Natural killer cell (primary cell): ENCODE measurements at regions not wholly inside any gene's neighbourhood (a gene's known extent, or its start where the extent isn't known, plus 50 kb on each side); places are given as distances from the start of the nearest gene placed in this dataset.
"Not testable (repeated sequence)": the region's sequence is repeated elsewhere in the genome, so short reads cannot be mapped to it uniquely, and the experiment has no call there.

Experiments used
- ATAC-seq, 3 donors: fragments of 150-1000 bp in 2 of 3; fragments of 200-7000 bp in 1 of 3; cut with Tn5 transposase; 1 replicate in 1 of 3; 2 replicates in 2 of 3; pipeline ENCODE4 v1.10.0; 2021; ENCODE audit warnings: mild to moderate bottlenecking in 2 of 3, moderate library complexity in 2 of 3
- DNase-seq, 2 donors: peaks; one replicate each; pipeline versions ENCODE4 v3.0.0 to v3.0.0-alpha.2; 2013 to 2021; ENCODE audit warnings: mixed read lengths in 1 of 2
- H3K27ac ChIP-seq: one replicate; pipeline ENCODE4 v1.5.1; 2013; ENCODE audit warnings: mild to moderate bottlenecking, low read length
- H3K27me3 ChIP-seq: one replicate; pipeline ENCODE4 v1.6.1; 2013; ENCODE audit warnings: low read length; ENCODE audit not compliant: control insufficient read depth, insufficient read depth
- H3K36me3 ChIP-seq: one replicate; pipeline ENCODE4 v1.6.1; 2013; ENCODE audit warnings: low read length; ENCODE audit not compliant: control insufficient read depth, insufficient read depth
- H3K4me1 ChIP-seq: one replicate; pipeline ENCODE4 v1.6.1; 2013; ENCODE audit warnings: low read length; ENCODE audit not compliant: control insufficient read depth, insufficient read depth
- H3K4me3 ChIP-seq: one replicate; pipeline ENCODE4 v1.5.1; 2013; ENCODE audit warnings: low read length
- H3K9me3 ChIP-seq: one replicate; pipeline ENCODE4 v1.6.1; 2013; ENCODE audit warnings: low read length; ENCODE audit not compliant: control insufficient read depth, insufficient read depth
- H3K27ac Mint-ChIP-seq, 2 donors: one replicate each; pipeline ENCODE4 v1.8.0; 2022; ENCODE audit warnings: mild to moderate bottlenecking in 2 of 2, mixed read lengths in 2 of 2, moderate library complexity in 1 of 2
- H3K27me3 Mint-ChIP-seq, 2 donors: one replicate each; pipeline ENCODE4 v1.8.0; 2022; ENCODE audit warnings: low read depth in 2 of 2, mixed read lengths in 2 of 2
- H3K36me3 Mint-ChIP-seq: one replicate; pipeline ENCODE4 v1.8.0; 2022; ENCODE audit warnings: mixed read lengths
- H3K4me1 Mint-ChIP-seq, 2 donors: one replicate each; pipeline ENCODE4 v1.8.0; 2022; ENCODE audit warnings: mixed read lengths in 2 of 2
- H3K4me3 Mint-ChIP-seq: one replicate; pipeline ENCODE4 v1.8.0; 2022; ENCODE audit warnings: mild to moderate bottlenecking, moderate library complexity, mixed read lengths
- H3K9me3 Mint-ChIP-seq, 2 donors: one replicate each; pipeline ENCODE4 v1.8.0; 2022; ENCODE audit warnings: mixed read lengths in 2 of 2
- WGBS: methylation state at CpG from one replicate; pipeline ENCODE4 v1.1.7; 2013; ENCODE audit warnings: missing lambda C conversion rate; ENCODE audit not compliant: insufficient coverage; 5-methylcytosine and 5-hydroxymethylcytosine counted together
- intact Hi-C: fragments of 100-400 bp; cut with micrococcal nuclease; formaldehyde crosslinking; loops from one replicate; pipeline ENCODE4 v1.14.2; 2022
- TF ChIP-seq, protein P1 (sequence below): fragments of 200-600 bp; IDR thresholded peaks from one replicate; pipeline ENCODE4 v1.8.0; 2022; ENCODE audit warnings: antibody characterized with exemption

- intact Hi-C loops, result no loop called here
- H3K9me3 Mint-ChIP-seq, result peaks cover 0 to 2% of the 10 kb centered on the region in 2 donors
- no peaks in the 10 kb centered on the region for H3K36me3 Mint-ChIP-seq
- H3K4me1 Mint-ChIP-seq, result no peaks in the 10 kb centered on the region
- H3K27ac Mint-ChIP-seq, result no peak overlapping the region
- H3K27me3 Mint-ChIP-seq, result no peaks in the 10 kb centered on the region
- no peak overlapping the region for H3K4me3 Mint-ChIP-seq
- Histone ChIP-seq H3K27ac (no peak overlapping the region), H3K9me3 (no peaks in the 10 kb centered on the region), H3K4me3 (no peak overlapping the region), H3K36me3 (no peaks in the 10 kb centered on the region), H3K4me1 (no peaks in the 10 kb centered on the region), H3K27me3 (no peaks in the 10 kb centered on the region)
- TF ChIP-seq, protein P1, sequence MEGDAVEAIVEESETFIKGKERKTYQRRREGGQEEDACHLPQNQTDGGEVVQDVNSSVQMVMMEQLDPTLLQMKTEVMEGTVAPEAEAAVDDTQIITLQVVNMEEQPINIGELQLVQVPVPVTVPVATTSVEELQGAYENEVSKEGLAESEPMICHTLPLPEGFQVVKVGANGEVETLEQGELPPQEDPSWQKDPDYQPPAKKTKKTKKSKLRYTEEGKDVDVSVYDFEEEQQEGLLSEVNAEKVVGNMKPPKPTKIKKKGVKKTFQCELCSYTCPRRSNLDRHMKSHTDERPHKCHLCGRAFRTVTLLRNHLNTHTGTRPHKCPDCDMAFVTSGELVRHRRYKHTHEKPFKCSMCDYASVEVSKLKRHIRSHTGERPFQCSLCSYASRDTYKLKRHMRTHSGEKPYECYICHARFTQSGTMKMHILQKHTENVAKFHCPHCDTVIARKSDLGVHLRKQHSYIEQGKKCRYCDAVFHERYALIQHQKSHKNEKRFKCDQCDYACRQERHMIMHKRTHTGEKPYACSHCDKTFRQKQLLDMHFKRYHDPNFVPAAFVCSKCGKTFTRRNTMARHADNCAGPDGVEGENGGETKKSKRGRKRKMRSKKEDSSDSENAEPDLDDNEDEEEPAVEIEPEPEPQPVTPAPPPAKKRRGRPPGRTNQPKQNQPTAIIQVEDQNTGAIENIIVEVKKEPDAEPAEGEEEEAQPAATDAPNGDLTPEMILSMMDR, result no peak
- WGBS, result 90% methylated on average over 3 of the region's 5 CpGs
- ATAC-seq (no peak), DNase-seq (no peak)
These were observed 320.0 kb upstream of the NT5E start for GRCh38 chr6:85129881-85130280.

DNA sequence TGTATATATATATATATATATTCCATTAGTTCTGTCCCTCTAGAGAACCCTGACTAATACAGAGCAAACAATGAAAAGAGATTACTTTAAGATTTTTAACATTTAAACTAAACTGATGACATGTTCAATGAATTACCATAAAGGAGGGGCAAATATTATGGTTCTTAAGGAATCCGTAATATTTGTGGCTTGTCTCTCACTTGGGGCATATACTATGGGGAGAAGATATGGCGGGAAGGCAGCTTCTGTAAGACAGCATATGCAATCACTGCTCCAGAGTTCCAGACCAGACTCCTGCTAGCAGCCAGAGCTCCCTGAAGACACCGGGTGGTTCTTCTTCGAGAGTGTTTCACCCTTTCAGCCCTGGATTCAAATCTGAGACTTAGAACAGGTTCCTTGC lies 321.1 kb upstream of the NT5E start:
- no peak overlapping the region for H3K4me3 Mint-ChIP-seq
- H3K9me3 ChIP-seq, result no peaks in the 10 kb centered on the region
- 86% methylated on average over 4 of the region's 4 CpGs for whole genome bisulfite sequencing
- H3K27me3 Mint-ChIP-seq, result no peaks in the 10 kb centered on the region
- peaks cover 0 to 2% of the 10 kb centered on the region in 2 donors for H3K9me3 Mint-ChIP-seq
- H3K36me3 Mint-ChIP-seq, result no peaks in the 10 kb centered on the region
- H3K4me1 Mint-ChIP-seq, result no peaks in the 10 kb centered on the region
- no peak overlapping the region for H3K27ac Mint-ChIP-seq
- H3K27ac ChIP-seq, result no peak overlapping the region
- H3K27me3 ChIP-seq, result no peaks in the 10 kb centered on the region
- no peaks in the 10 kb centered on the region for H3K36me3 ChIP-seq
- TF ChIP-seq, protein P1, result no peak
- intact Hi-C loops, result no loop called here
- DNase-seq (no peak), ATAC-seq (no peak)
- H3K4me3 ChIP-seq, result no peak overlapping the region
- H3K4me1 ChIP-seq, result no peaks in the 10 kb centered on the region

DNA sequence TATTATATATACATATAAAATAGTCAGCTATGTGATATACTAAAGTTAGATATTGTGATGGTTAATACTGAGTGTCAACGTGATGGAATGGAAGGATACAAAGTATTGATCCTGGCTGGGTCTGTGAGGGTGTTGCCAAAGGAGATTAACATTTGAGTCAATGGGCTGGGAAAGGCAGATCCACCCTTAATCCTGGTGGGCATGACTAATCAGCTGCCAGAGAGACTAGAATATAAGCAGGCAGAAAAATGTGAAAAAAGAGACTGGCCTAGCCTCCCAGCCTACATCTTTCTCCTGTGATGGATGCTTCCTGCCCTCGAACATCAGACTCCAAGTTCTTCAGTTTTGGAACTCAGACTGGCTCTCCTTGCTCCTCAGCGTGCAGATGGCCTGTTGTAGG lies 321.6 kb upstream of the NT5E start:
- H3K4me1 Mint-ChIP-seq, H3K9me3 ChIP-seq, H3K9me3 Mint-ChIP-seq, H3K4me3 ChIP-seq, H3K36me3 Mint-ChIP-seq, intact Hi-C loops, H3K4me3 Mint-ChIP-seq, DNase-seq, H3K27me3 Mint-ChIP-seq, H3K27me3 ChIP-seq, H3K27ac ChIP-seq, H3K4me1 ChIP-seq, H3K36me3 ChIP-seq, ATAC-seq, H3K27ac Mint-ChIP-seq: not testable (repeated sequence)
- 60% methylated on average over 1 of the region's 3 CpGs for WGBS

GRCh38 chr6:85127696-85128243 lies 322.1 kb upstream of the NT5E start:
- Mint-ChIP-seq H3K9me3 (peaks cover 0 to 4% of the 10 kb centered on the region in 2 donors), H3K27ac (no peak overlapping the region), H3K4me1 (no peaks in the 10 kb centered on the region), H3K27me3 (no peaks in the 10 kb centered on the region), H3K4me3 (no peak overlapping the region), H3K36me3 (no peaks in the 10 kb centered on the region)
- no peaks in the 10 kb centered on the region for H3K27me3 ChIP-seq
- no peak for ATAC-seq
- H3K27ac ChIP-seq, result no peak overlapping the region
- no peak for DNase-seq
- intact Hi-C loops, result no loop called here
- H3K4me3 ChIP-seq, result no peak overlapping the region
- H3K36me3 ChIP-seq, result no peaks in the 10 kb centered on the region
- H3K9me3 ChIP-seq, result no peaks in the 10 kb centered on the region
- WGBS, result 54% methylated on average over 3 of the region's 3 CpGs
- no peaks in the 10 kb centered on the region for H3K4me1 ChIP-seq
- TF ChIP-seq, protein P1, result no peak
